Smooth muscle cell (in vitro differentiated cells): ENCODE measurements at regions not wholly inside any gene's neighbourhood (a gene's known extent, or its start where the extent isn't known, plus 50 kb on each side); places are given as distances from the start of the nearest gene placed in this dataset.
A peak's percentile ranks its signal among the peaks of the same experiment; 100 is the strongest.

Experiments used
- DNase-seq: peaks from one replicate; lab custom pipeline; 2025; ENCODE audit not compliant: unreplicated experiment; lab: John Stamatoyannopoulos, UW
- H2AFZ ChIP-seq: fragments of 200-600 bp; sonication (generic); 2 replicates; pipeline ENCODE4 v1.6.0; 2016; ENCODE audit warnings: antibody characterized with exemption, low read depth, mild to moderate bottlenecking
- H3F3A ChIP-seq: fragments of 200-600 bp; sonication (generic); 2 replicates; pipeline ENCODE4 v1.6.0; 2017; ENCODE audit warnings: antibody characterized with exemption, low read depth
- H3K27ac ChIP-seq: fragments of 200-600 bp; sonication (generic); 2 replicates; pipeline ENCODE4 v1.5.1; 2016; ENCODE audit warnings: low read depth, mild to moderate bottlenecking
- H3K27me3 ChIP-seq: fragments of 200-600 bp; sonication (generic); 2 replicates; pipeline ENCODE4 v1.6.1; 2016; ENCODE audit warnings: low read depth, mild to moderate bottlenecking
- H3K36me3 ChIP-seq: fragments of 200-600 bp; sonication (generic); 2 replicates; pipeline ENCODE4 v1.5.1; 2016; ENCODE audit warnings: low read depth
- H3K4me1 ChIP-seq: fragments of 200-600 bp; sonication (generic); 2 replicates; pipeline ENCODE4 v1.5.1; 2016; ENCODE audit warnings: low read depth
- H3K4me2 ChIP-seq: fragments of 200-600 bp; sonication (generic); 2 replicates; pipeline ENCODE4 v1.6.0; 2016; ENCODE audit warnings: mild to moderate bottlenecking
- H3K4me3 ChIP-seq: fragments of 200-600 bp; sonication (generic); 2 replicates; pipeline ENCODE4 v1.5.1; 2016; ENCODE audit warnings: mild to moderate bottlenecking
- H3K79me2 ChIP-seq: fragments of 200-600 bp; sonication (generic); 2 replicates; pipeline ENCODE4 v1.6.0; 2016; ENCODE audit warnings: low read depth, mild to moderate bottlenecking
- H3K9ac ChIP-seq: fragments of 200-600 bp; sonication (generic); 2 replicates; pipeline ENCODE4 v1.6.0; 2016; ENCODE audit warnings: low read depth
- H3K9me3 ChIP-seq: fragments of 200-600 bp; sonication (generic); replicated peaks from 2 replicates; pipeline ENCODE4 v1.5.1; 2016; ENCODE audit warnings: low read depth
- H4K20me1 ChIP-seq: fragments of 200-600 bp; sonication (generic); 2 replicates; pipeline ENCODE4 v1.6.0; 2016; ENCODE audit warnings: low read depth
- CTCF ChIP-seq: fragments of 200-600 bp; sonication (generic); IDR thresholded peaks from 2 replicates; pipeline ENCODE4 v1.5.1; 2017; ENCODE audit warnings: borderline replicate concordance, mild to moderate bottlenecking, antibody characterized with exemption; ENCODE audit not compliant: insufficient read depth, poor library complexity, severe bottlenecking
- WGBS: methylation state at CpG from one replicate; pipeline ENCODE4 v1.1.7; 2016; ENCODE audit warnings: low lambda C conversion rate; 5-methylcytosine and 5-hydroxymethylcytosine counted together

- H3F3A ChIP-seq = peaks cover 8% of the 10 kb centered on the region
- peak overlapping the region; percentile 49 for H3K27ac ChIP-seq
- H3K36me3 ChIP-seq = no peaks in the 10 kb centered on the region
- no peaks in the 10 kb centered on the region for H3K27me3 ChIP-seq
- WGBS = 79% methylated on average over 4 of the region's 4 CpGs
- peaks cover 21% of the 10 kb centered on the region for H3K4me1 ChIP-seq
- no peaks in the 10 kb centered on the region for H3K79me2 ChIP-seq
- H3K9ac ChIP-seq = no peak overlapping the region
- no peak for DNase-seq
- H3K4me2 ChIP-seq = peak overlapping the region; percentile 16
- no peak overlapping the region for H2AFZ ChIP-seq
- no peaks in the 10 kb centered on the region for H3K9me3 ChIP-seq
- H4K20me1 ChIP-seq = no peaks in the 10 kb centered on the region
- no peak for TF ChIP-seq CTCF
- no peak overlapping the region for H3K4me3 ChIP-seq
Observed at GRCh38 chr11:95521133-95521542, 268.4 kb downstream of the FAM76B start.

GRCh38 chr11:95520369-95521132 lies 269.0 kb downstream of the FAM76B start:
- H3K4me3 ChIP-seq = no peak overlapping the region
- no peaks in the 10 kb centered on the region for H3K9me3 ChIP-seq
- DNase-seq = no peak
- no peaks in the 10 kb centered on the region for H3K36me3 ChIP-seq
- H3K79me2 ChIP-seq = no peaks in the 10 kb centered on the region
- H4K20me1 ChIP-seq = no peaks in the 10 kb centered on the region
- TF ChIP-seq CTCF = no peak
- peak overlapping the region; percentile 49 for H3K27ac ChIP-seq
- WGBS = 88% methylated on average over 8 of the region's 8 CpGs
- H2AFZ ChIP-seq = no peak overlapping the region
- peaks cover 8% of the 10 kb centered on the region for H3F3A ChIP-seq
- H3K9ac ChIP-seq = no peak overlapping the region
- peak overlapping the region; percentile 16 for H3K4me2 ChIP-seq
- peaks cover 25% of the 10 kb centered on the region for H3K4me1 ChIP-seq
- no peaks in the 10 kb centered on the region for H3K27me3 ChIP-seq

- H3K4me1 ChIP-seq = peaks cover 31% of the 10 kb centered on the region
- no peak for DNase-seq
- H3K36me3 ChIP-seq = no peaks in the 10 kb centered on the region
- no peaks in the 10 kb centered on the region for H3K79me2 ChIP-seq
- WGBS = 93% methylated on average over 4 of the region's 4 CpGs
- H2AFZ ChIP-seq = no peak overlapping the region
- no peak overlapping the region for H3K4me3 ChIP-seq
- H3K27me3 ChIP-seq = no peaks in the 10 kb centered on the region
- no peak overlapping the region for H3K4me2 ChIP-seq
- TF ChIP-seq CTCF = no peak
- H4K20me1 ChIP-seq = no peaks in the 10 kb centered on the region
- H3K9me3 ChIP-seq = no peaks in the 10 kb centered on the region
- no peak overlapping the region for H3K9ac ChIP-seq
- H3K27ac ChIP-seq = peak overlapping the region; percentile 49
- H3F3A ChIP-seq = peaks cover 8% of the 10 kb centered on the region
Observed at GRCh38 chr11:95519912-95520311, 269.7 kb downstream of the FAM76B start.

GRCh38 chr11:95517453-95517852 lies 272.1 kb downstream of the FAM76B start:
- H3K27ac ChIP-seq = peak overlapping the region; percentile 99
- H4K20me1 ChIP-seq = no peaks in the 10 kb centered on the region
- WGBS = 84% methylated on average over 1 of the region's 1 CpG
- no peak for TF ChIP-seq CTCF
- peaks cover 29% of the 10 kb centered on the region for H3F3A ChIP-seq
- H2AFZ ChIP-seq = no peak overlapping the region
- H3K9ac ChIP-seq = peak overlapping the region; percentile 15
- peak overlapping the region; percentile 54 for H3K4me2 ChIP-seq
- H3K4me3 ChIP-seq = no peak overlapping the region
- H3K9me3 ChIP-seq = no peaks in the 10 kb centered on the region
- no peak for DNase-seq
- H3K79me2 ChIP-seq = no peaks in the 10 kb centered on the region
- H3K4me1 ChIP-seq = peaks cover 48% of the 10 kb centered on the region
- no peaks in the 10 kb centered on the region for H3K36me3 ChIP-seq
- no peaks in the 10 kb centered on the region for H3K27me3 ChIP-seq
